WTC11 (cell line): ENCODE measurements at regions not wholly inside any gene's neighbourhood (a gene's known extent, or its start where the extent isn't known, plus 50 kb on each side); places are given as distances from the start of the nearest gene placed in this dataset.

Experiments
- ATAC-seq: fragments of 200-7000 bp; cut with Tn5 transposase; 2 replicates; pipeline ENCODE4 v1.10.0; 2021; ENCODE audit warnings: mild to moderate bottlenecking, moderate library complexity
- CTCF ChIA-PET: fragments of 300-600 bp; sonication (Branson Sonifier 250); formaldehyde crosslinking; loops from one replicate; lab custom pipeline; 2021; ENCODE audit warnings: antibody characterized with exemption; lab: Charles Lee
- POLR2A ChIA-PET: fragments of 350-600 bp; sonication (Branson Sonifier 250); formaldehyde crosslinking; loops from one replicate; lab custom pipeline; 2021; ENCODE audit warnings: antibody characterized with exemption; lab: Charles Lee
- DNase-seq: peaks from one replicate; pipeline ENCODE4 v3.0.0; 2021; ENCODE audit warnings: low spot score
- H3K27ac Mint-ChIP-seq: 2 replicates; pipeline ENCODE4 v1.8.0; 2021; ENCODE audit warnings: mixed read lengths
- H3K27me3 Mint-ChIP-seq: 2 replicates; pipeline ENCODE4 v1.8.0; 2021; ENCODE audit warnings: low read depth, mild to moderate bottlenecking, moderate library complexity, mixed read lengths
- H3K36me3 Mint-ChIP-seq: 2 replicates; pipeline ENCODE4 v1.8.0; 2021; ENCODE audit warnings: mixed read lengths
- H3K4me1 Mint-ChIP-seq: 2 replicates; pipeline ENCODE4 v1.8.0; 2022; ENCODE audit warnings: mixed read lengths
- H3K4me3 Mint-ChIP-seq: 2 replicates; pipeline ENCODE4 v1.8.0; 2021; ENCODE audit warnings: mild to moderate bottlenecking, moderate library complexity, mixed read lengths
- H3K9me3 Mint-ChIP-seq: 2 replicates; pipeline ENCODE4 v1.8.0; 2021; ENCODE audit warnings: mixed read lengths
- CBFB ChIP-seq: sonication (generic); formaldehyde crosslinking; IDR thresholded peaks from 2 replicates; pipeline ENCODE4 v1.8.1; 2022; ENCODE audit warnings: mild to moderate bottlenecking, low read depth, missing genetic modification reagents
- CREM ChIP-seq: sonication (generic); formaldehyde crosslinking; IDR thresholded peaks from 2 replicates; pipeline ENCODE4 v1.8.1; 2022; ENCODE audit warnings: mild to moderate bottlenecking, missing genetic modification reagents, moderate library complexity
- ELF4 ChIP-seq: sonication (generic); formaldehyde crosslinking; IDR thresholded peaks from 2 replicates; pipeline ENCODE4 v1.8.1; 2022; ENCODE audit warnings: low read depth, mild to moderate bottlenecking, moderate library complexity, missing genetic modification reagents
- FOXJ3 ChIP-seq: sonication (generic); formaldehyde crosslinking; IDR thresholded peaks from 2 replicates; pipeline ENCODE4 v1.9.0; 2021; ENCODE audit warnings: missing genetic modification reagents, mild to moderate bottlenecking, borderline replicate concordance
- GABPB1 ChIP-seq: sonication (generic); formaldehyde crosslinking; IDR thresholded peaks from 2 replicates; pipeline ENCODE4 v1.8.1; 2023; ENCODE audit warnings: mild to moderate bottlenecking, missing genetic modification reagents
- JAZF1 ChIP-seq: fragments of 250-450 bp; sonication (Bioruptor Pico); IDR thresholded peaks from 2 replicates; pipeline ENCODE4 v1.9.0; 2021; ENCODE audit warnings: moderate library complexity, mild to moderate bottlenecking, inconsistent platforms
- MAX ChIP-seq: sonication (generic); formaldehyde crosslinking; IDR thresholded peaks from 2 replicates; pipeline ENCODE4 v1.8.0; 2022; ENCODE audit warnings: mild to moderate bottlenecking, missing genetic modification reagents
- MXD4 ChIP-seq: fragments of 250-450 bp; sonication (Bioruptor Pico); IDR thresholded peaks from 2 replicates; pipeline ENCODE4 v1.8.0; 2021; ENCODE audit warnings: mild to moderate bottlenecking, moderate library complexity, borderline replicate concordance
- NFE2L1 ChIP-seq: sonication (generic); formaldehyde crosslinking; IDR thresholded peaks from 2 replicates; pipeline ENCODE4 v1.8.1; 2023; ENCODE audit warnings: missing genetic modification reagents
- NR1H2 ChIP-seq: sonication (generic); formaldehyde crosslinking; IDR thresholded peaks from 2 replicates; pipeline ENCODE4 v1.9.0; 2021; ENCODE audit warnings: mild to moderate bottlenecking, moderate library complexity, missing genetic modification reagents
- RELA ChIP-seq: sonication (generic); formaldehyde crosslinking; IDR thresholded peaks from 2 replicates; pipeline ENCODE4 v1.8.1; 2022; ENCODE audit warnings: missing genetic modification reagents, mild to moderate bottlenecking, borderline replicate concordance
- SMAD3 ChIP-seq: sonication (generic); formaldehyde crosslinking; IDR thresholded peaks from 2 replicates; pipeline ENCODE4 v1.8.0; 2022; ENCODE audit warnings: missing genetic modification reagents, mild to moderate bottlenecking, borderline replicate concordance
- TCF7 ChIP-seq: sonication (generic); formaldehyde crosslinking; IDR thresholded peaks from 2 replicates; pipeline ENCODE4 v1.8.0; 2022; ENCODE audit warnings: mild to moderate bottlenecking, low read depth, missing genetic modification reagents, moderate library complexity
- TEAD1 ChIP-seq: sonication (generic); formaldehyde crosslinking; IDR thresholded peaks from 2 replicates; pipeline ENCODE4 v1.8.0; 2022; ENCODE audit warnings: mild to moderate bottlenecking, missing genetic modification reagents
- ZNF121 ChIP-seq: sonication (generic); formaldehyde crosslinking; IDR thresholded peaks from 2 replicates; pipeline ENCODE4 v1.8.0; 2023; ENCODE audit warnings: missing genetic modification reagents
- ZNF232 ChIP-seq: sonication (generic); formaldehyde crosslinking; IDR thresholded peaks from 2 replicates; pipeline ENCODE4 v1.8.0; 2022; ENCODE audit warnings: mild to moderate bottlenecking, missing genetic modification reagents
- ZNF281 ChIP-seq: sonication (generic); formaldehyde crosslinking; IDR thresholded peaks from 2 replicates; pipeline ENCODE4 v1.8.0; 2023; ENCODE audit warnings: mild to moderate bottlenecking, missing genetic modification reagents
- ZNF423 ChIP-seq: fragments of 250-450 bp; sonication (Bioruptor Pico); IDR thresholded peaks from 2 replicates; pipeline ENCODE4 v2.1.2; 2022; ENCODE audit warnings: mild to moderate bottlenecking, moderate library complexity
- TF ChIP-seq, protein P1 (sequence below): fragments of 250-450 bp; sonication (Bioruptor Pico); IDR thresholded peaks from 2 replicates; pipeline ENCODE4 v1.9.0; 2021; ENCODE audit warnings: mild to moderate bottlenecking
- TF ChIP-seq, protein P2 (sequence below): fragments of 250-450 bp; sonication (Bioruptor Pico); IDR thresholded peaks from 2 replicates; pipeline ENCODE4 v1.9.0; 2021; ENCODE audit warnings: mild to moderate bottlenecking
- TF ChIP-seq, protein P3 (sequence below): sonication (generic); formaldehyde crosslinking; IDR thresholded peaks from 2 replicates; pipeline ENCODE4 v1.8.0; 2022; ENCODE audit warnings: mild to moderate bottlenecking, missing genetic modification reagents

GRCh38 chr1:29399465-29399864, 163.1 kb downstream of the PTPRU start (continued):
- no peak for TF ChIP-seq TEAD1 (CRISPR knock-in tag)
- TF ChIP-seq GABPB1: no peak
- TF ChIP-seq, protein P1, sequence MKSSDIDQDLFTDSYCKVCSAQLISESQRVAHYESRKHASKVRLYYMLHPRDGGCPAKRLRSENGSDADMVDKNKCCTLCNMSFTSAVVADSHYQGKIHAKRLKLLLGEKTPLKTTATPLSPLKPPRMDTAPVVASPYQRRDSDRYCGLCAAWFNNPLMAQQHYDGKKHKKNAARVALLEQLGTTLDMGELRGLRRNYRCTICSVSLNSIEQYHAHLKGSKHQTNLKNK (CRISPR knock-in tag): no peak
- TF ChIP-seq, protein P2, sequence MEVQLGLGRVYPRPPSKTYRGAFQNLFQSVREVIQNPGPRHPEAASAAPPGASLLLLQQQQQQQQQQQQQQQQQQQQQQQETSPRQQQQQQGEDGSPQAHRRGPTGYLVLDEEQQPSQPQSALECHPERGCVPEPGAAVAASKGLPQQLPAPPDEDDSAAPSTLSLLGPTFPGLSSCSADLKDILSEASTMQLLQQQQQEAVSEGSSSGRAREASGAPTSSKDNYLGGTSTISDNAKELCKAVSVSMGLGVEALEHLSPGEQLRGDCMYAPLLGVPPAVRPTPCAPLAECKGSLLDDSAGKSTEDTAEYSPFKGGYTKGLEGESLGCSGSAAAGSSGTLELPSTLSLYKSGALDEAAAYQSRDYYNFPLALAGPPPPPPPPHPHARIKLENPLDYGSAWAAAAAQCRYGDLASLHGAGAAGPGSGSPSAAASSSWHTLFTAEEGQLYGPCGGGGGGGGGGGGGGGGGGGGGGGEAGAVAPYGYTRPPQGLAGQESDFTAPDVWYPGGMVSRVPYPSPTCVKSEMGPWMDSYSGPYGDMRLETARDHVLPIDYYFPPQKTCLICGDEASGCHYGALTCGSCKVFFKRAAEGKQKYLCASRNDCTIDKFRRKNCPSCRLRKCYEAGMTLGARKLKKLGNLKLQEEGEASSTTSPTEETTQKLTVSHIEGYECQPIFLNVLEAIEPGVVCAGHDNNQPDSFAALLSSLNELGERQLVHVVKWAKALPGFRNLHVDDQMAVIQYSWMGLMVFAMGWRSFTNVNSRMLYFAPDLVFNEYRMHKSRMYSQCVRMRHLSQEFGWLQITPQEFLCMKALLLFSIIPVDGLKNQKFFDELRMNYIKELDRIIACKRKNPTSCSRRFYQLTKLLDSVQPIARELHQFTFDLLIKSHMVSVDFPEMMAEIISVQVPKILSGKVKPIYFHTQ (CRISPR knock-in tag): no peak
- no peak for TF ChIP-seq TCF7 (CRISPR knock-in tag)
- no peak for TF ChIP-seq ELF4 (CRISPR knock-in tag)
- no peak for TF ChIP-seq MXD4 (CRISPR knock-in tag)
- no peak for TF ChIP-seq ZNF423 (CRISPR knock-in tag)
- no peak for TF ChIP-seq NFE2L1 (CRISPR knock-in tag)
- no peak for TF ChIP-seq FOXJ3 (CRISPR knock-in tag)

GRCh38 chr1:29398431-29398830, 162.1 kb downstream of the PTPRU start:
- Mint-ChIP-seq H3K36me3 (no peaks in the 10 kb centered on the region), H3K27ac (no peak overlapping the region), H3K4me3 (no peak overlapping the region), H3K9me3 (peaks cover 9% of the 10 kb centered on the region), H3K27me3 (peaks cover 8% of the 10 kb centered on the region), H3K4me1 (peaks cover 2% of the 10 kb centered on the region; the same call in 1 of the 2 replicates)
- no peak for ATAC-seq
- POLR2A ChIA-PET: no interaction called here
- CTCF ChIA-PET: no interaction called here
- no peak for DNase-seq
- no peak for TF ChIP-seq JAZF1 (CRISPR knock-in tag)

- CTCF ChIA-PET: interaction anchor here (2.1 kb wide), 1 partner anchor 66 kb away, joined by 11 read pairs; no protein-coding TSS in a partner anchor
- no peak overlapping the region for H3K27ac Mint-ChIP-seq
- H3K4me3 Mint-ChIP-seq: no peak overlapping the region
- no peak for DNase-seq
- peaks cover 9% of the 10 kb centered on the region for H3K9me3 Mint-ChIP-seq
- no peak for TF ChIP-seq ZNF281
- no peak for TF ChIP-seq ZNF232 (CRISPR knock-in tag)
- TF ChIP-seq MAX (CRISPR knock-in tag): no peak
- TF ChIP-seq ZNF121 (CRISPR knock-in tag): no peak
- TF ChIP-seq, protein P2 (CRISPR knock-in tag): no peak
- no peak for TF ChIP-seq SMAD3
- no peak for TF ChIP-seq CBFB (CRISPR knock-in tag)
- no peak for TF ChIP-seq MXD4 (CRISPR knock-in tag)
- no peak for TF ChIP-seq NR1H2 (CRISPR knock-in tag)
- no peak for TF ChIP-seq RELA (CRISPR knock-in tag)
- no peak for TF ChIP-seq TCF7 (CRISPR knock-in tag)
- TF ChIP-seq, protein P3, sequence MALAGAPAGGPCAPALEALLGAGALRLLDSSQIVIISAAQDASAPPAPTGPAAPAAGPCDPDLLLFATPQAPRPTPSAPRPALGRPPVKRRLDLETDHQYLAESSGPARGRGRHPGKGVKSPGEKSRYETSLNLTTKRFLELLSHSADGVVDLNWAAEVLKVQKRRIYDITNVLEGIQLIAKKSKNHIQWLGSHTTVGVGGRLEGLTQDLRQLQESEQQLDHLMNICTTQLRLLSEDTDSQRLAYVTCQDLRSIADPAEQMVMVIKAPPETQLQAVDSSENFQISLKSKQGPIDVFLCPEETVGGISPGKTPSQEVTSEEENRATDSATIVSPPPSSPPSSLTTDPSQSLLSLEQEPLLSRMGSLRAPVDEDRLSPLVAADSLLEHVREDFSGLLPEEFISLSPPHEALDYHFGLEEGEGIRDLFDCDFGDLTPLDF (CRISPR knock-in tag): no peak
- TF ChIP-seq CREM (CRISPR knock-in tag): no peak
- POLR2A ChIA-PET: no interaction called here
- H3K4me1 Mint-ChIP-seq: peaks cover 2% of the 10 kb centered on the region; the same call in 1 of the 2 replicates
- no peaks in the 10 kb centered on the region for H3K36me3 Mint-ChIP-seq
- peaks cover 6% of the 10 kb centered on the region for H3K27me3 Mint-ChIP-seq
- ATAC-seq: no peak
These were observed 161.7 kb downstream of the PTPRU start for GRCh38 chr1:29397981-29398380.
